Panc1 (cell line): ENCODE measurements at regions not wholly inside any gene's neighbourhood (a gene's known extent, or its start where the extent isn't known, plus 50 kb on each side); places are given as distances from the start of the nearest gene placed in this dataset.

Experiments used
- POLR2AphosphoS5 ChIP-seq: IDR thresholded peaks from 2 replicates; pipeline ENCODE4 v1.6.1; 2012; ENCODE audit warnings: mild to moderate bottlenecking, low read depth, low read length, moderate library complexity
- SIN3A ChIP-seq: IDR thresholded peaks from 2 replicates; pipeline ENCODE4 v1.6.1; 2012; ENCODE audit warnings: low read depth, mild to moderate bottlenecking, low read length, moderate library complexity, borderline replicate concordance; ENCODE audit not compliant: insufficient read depth
- TCF7L2 ChIP-seq: IDR thresholded peaks from 2 replicates; pipeline ENCODE4 v1.6.1; 2011; ENCODE audit warnings: mild to moderate bottlenecking, low read depth, low read length, inconsistent platforms
- TF ChIP-seq, protein P1 (sequence below): fragments of 450-650 bp; IDR thresholded peaks from 2 replicates; pipeline ENCODE4 v1.5.1; 2017; ENCODE audit warnings: mild to moderate bottlenecking
- TF ChIP-seq, protein P2 (sequence below), 2 experiments: IDR thresholded peaks; 2 replicates each; pipeline ENCODE4 v1.6.1; 2011 to 2012; ENCODE audit warnings: low read depth in 2 of 2, control low read depth in 1 of 2, low read length in 1 of 2, mild to moderate bottlenecking in 1 of 2, moderate library complexity in 1 of 2; ENCODE audit not compliant: insufficient read depth in 1 of 2

DNA sequence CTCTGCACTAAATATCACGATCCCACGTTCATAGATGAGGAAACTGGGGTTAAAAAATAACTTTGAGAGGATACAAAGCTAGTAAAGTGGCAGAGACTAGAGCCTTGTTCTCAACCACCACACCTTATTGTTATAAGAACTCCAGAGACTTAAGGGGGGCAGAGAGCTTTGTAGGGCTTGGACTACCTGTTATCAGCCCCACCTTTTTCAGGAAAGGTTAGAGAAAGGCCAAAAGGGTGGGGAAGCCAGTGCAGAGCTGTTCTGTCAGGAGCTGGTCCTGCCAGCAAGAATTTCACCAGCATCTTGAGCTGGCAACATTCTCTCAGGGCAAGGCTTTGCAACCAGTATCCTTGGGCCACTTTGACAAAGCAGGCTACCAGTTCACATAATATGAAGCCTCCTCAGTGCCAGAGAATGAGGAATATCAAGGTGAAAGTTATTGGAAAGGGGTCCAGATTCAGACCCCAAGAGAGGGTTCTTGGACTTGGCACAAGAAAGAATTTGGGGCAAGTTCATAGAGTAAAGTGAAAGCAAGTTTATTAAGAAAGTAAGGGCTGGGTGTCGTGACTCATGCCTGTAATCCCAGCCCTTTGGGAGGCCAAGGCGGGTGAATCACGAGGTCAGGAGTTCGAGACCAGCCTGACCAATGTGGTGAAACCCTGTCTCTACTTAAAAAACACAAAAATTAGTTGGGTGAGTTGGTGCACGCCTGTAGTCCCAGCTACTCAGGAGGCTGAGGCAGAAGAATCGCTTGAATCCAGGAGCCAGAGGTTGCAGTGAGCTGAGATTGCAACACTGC, 66.2 kb upstream of the CLINT1 start:
- TF ChIP-seq POLR2AphosphoS5 (no peak), SIN3A (no peak), TCF7L2 (no peak)
- TF ChIP-seq, protein P1, sequence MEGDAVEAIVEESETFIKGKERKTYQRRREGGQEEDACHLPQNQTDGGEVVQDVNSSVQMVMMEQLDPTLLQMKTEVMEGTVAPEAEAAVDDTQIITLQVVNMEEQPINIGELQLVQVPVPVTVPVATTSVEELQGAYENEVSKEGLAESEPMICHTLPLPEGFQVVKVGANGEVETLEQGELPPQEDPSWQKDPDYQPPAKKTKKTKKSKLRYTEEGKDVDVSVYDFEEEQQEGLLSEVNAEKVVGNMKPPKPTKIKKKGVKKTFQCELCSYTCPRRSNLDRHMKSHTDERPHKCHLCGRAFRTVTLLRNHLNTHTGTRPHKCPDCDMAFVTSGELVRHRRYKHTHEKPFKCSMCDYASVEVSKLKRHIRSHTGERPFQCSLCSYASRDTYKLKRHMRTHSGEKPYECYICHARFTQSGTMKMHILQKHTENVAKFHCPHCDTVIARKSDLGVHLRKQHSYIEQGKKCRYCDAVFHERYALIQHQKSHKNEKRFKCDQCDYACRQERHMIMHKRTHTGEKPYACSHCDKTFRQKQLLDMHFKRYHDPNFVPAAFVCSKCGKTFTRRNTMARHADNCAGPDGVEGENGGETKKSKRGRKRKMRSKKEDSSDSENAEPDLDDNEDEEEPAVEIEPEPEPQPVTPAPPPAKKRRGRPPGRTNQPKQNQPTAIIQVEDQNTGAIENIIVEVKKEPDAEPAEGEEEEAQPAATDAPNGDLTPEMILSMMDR, result no peak
- TF ChIP-seq, protein P2, sequence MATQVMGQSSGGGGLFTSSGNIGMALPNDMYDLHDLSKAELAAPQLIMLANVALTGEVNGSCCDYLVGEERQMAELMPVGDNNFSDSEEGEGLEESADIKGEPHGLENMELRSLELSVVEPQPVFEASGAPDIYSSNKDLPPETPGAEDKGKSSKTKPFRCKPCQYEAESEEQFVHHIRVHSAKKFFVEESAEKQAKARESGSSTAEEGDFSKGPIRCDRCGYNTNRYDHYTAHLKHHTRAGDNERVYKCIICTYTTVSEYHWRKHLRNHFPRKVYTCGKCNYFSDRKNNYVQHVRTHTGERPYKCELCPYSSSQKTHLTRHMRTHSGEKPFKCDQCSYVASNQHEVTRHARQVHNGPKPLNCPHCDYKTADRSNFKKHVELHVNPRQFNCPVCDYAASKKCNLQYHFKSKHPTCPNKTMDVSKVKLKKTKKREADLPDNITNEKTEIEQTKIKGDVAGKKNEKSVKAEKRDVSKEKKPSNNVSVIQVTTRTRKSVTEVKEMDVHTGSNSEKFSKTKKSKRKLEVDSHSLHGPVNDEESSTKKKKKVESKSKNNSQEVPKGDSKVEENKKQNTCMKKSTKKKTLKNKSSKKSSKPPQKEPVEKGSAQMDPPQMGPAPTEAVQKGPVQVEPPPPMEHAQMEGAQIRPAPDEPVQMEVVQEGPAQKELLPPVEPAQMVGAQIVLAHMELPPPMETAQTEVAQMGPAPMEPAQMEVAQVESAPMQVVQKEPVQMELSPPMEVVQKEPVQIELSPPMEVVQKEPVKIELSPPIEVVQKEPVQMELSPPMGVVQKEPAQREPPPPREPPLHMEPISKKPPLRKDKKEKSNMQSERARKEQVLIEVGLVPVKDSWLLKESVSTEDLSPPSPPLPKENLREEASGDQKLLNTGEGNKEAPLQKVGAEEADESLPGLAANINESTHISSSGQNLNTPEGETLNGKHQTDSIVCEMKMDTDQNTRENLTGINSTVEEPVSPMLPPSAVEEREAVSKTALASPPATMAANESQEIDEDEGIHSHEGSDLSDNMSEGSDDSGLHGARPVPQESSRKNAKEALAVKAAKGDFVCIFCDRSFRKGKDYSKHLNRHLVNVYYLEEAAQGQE (IDR thresholded peaks at IDR 0.05; ENCODE audit: insufficient read depth in 1 of 2, low read depth in 2 of 2, low read length in 1 of 2), result no peak
